ENCODE measurements at regions not wholly inside any gene's neighbourhood (a gene's known extent, or its start where the extent isn't known, plus 50 kb on each side); places are given as distances from the start of the nearest gene placed in this dataset.

- TF ChIP-seq CTCF (IDR thresholded peaks at IDR 0.05; ENCODE audit: poor library complexity) (no peak), EZH2 (IDR thresholded peaks at IDR 0.05; ENCODE audit: borderline replicate concordance) (no peak), EZH2phosphoT487 (IDR thresholded peaks at IDR 0.05; ENCODE audit: low read depth, severe bottlenecking, unreplicated experiment) (no peak)
Measured at GRCh38 chr2:198254536-198255090, 450.2 kb downstream of the PLCL1 start.

Measured in hepatocyte (in vitro differentiated cells).